NT2/D1 (cell line): ENCODE measurements at regions not wholly inside any gene's neighbourhood (a gene's known extent, or its start where the extent isn't known, plus 50 kb on each side); places are given as distances from the start of the nearest gene placed in this dataset.

Experiments used
- SUZ12 ChIP-seq: IDR thresholded peaks from 2 replicates; pipeline ENCODE4 v1.6.1; 2011; ENCODE audit not compliant: insufficient read length, insufficient read depth; ENCODE audit errors: extremely low read depth
- YY1 ChIP-seq: IDR thresholded peaks from 2 replicates; pipeline ENCODE4 v1.6.1; 2011; ENCODE audit not compliant: insufficient read length, insufficient read depth
- ZNF274 ChIP-seq: IDR thresholded peaks from 2 replicates; pipeline ENCODE4 v1.6.1; 2011; ENCODE audit warnings: mild to moderate bottlenecking, low read depth, low read length

- TF ChIP-seq YY1 (no peak), ZNF274 (no peak), SUZ12 (no peak)
Observed at GRCh38 chr10:61217851-61218565, 235.2 kb downstream of the TMEM26 start.
